ENCODE measurements at regions not wholly inside any gene's neighbourhood (a gene's known extent, or its start where the extent isn't known, plus 50 kb on each side); places are given as distances from the start of the nearest gene placed in this dataset.

DNA sequence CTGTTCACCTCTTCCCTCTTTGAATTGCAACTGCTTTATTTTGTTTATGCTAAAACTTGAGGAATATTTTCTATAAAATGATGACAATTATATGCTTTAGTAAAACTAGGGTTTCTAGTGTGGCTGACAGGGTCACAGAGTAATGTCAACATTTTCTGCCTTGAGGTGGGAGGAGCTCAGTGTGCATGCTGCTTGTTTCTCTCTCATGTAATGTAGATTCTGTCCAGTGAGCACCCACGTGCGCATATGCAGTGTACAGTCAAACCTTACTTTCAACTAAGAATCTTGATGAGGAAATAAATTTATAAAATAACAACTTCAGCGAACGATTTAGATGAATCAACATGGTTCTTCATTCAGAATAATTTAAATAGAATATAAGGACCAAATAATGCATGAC, 603.9 kb downstream of the PCDH17 start:
- Histone ChIP-seq H3K27ac (ENCODE audit: low read depth in 1 of 2, low read length in 1 of 2) (no peak overlapping the region), H3K4me1 (ENCODE audit: control insufficient read depth in 2 of 2, insufficient read depth in 2 of 2, low read length in 2 of 2) (no peaks in the 10 kb centered on the region), H3K4me3 (ENCODE audit: low read length in 2 of 2) (no peak overlapping the region), H3K9me3 (ENCODE audit: control insufficient read depth in 2 of 2, insufficient read depth in 1 of 2, low read length in 1 of 2) (no peaks in the 10 kb centered on the region), H3K27me3 (ENCODE audit: control insufficient read depth in 2 of 2, insufficient read depth in 1 of 2, low read length in 1 of 2) (no peaks in the 10 kb centered on the region), H3K36me3 (ENCODE audit: control insufficient read depth in 2 of 2, insufficient read depth in 2 of 2, low read length in 1 of 2) (no peaks in the 10 kb centered on the region)
- 94% methylated on average over 4 of the region's 4 CpGs for WGBS
- DNase-seq (ENCODE audit: low read depth in 6 of 9, low spot score in 9 of 9) = no peak

DNA sequence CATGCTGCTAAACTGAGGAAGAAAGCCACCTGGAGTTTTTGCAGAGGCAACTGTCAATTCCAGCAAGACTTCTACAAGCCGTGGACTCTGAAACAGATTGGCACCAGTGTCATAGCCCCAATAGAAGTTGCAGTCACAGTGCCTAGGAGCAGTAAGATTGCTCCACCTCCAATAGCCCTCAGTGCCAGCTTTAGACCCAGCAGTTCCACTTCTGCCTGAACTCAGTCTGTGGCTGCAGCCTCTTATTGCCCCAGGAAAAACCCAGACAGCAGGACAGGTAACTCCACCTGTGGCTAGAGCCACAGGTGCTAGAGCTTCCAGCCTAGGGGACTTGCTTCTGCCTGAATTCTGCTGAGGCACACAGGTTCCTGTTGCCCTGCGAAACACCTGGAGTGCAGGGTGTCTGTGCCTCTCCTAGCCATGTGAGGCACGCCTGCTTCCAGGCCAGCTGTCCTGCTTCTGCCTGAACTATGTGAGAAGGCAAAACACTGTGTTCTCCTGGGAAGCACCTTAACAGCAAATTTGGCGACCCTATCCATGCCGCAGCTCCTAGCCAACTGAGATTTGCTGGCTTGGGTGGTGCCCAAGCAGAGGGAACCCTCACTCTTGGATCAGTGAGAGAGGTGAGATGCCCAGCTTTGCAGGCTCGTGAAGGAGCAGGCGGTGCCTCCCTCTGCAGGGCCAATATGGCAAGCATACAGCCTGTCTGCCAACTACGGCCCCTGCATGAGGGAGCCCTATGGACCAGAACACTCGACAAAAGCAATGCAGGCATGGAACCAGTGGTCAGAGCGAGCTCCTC, 607.6 kb downstream of the PCDH17 start:
- H3K4me3 ChIP-seq (ENCODE audit: low read length in 2 of 2) = no peak overlapping the region
- H3K27ac ChIP-seq (ENCODE audit: low read depth in 1 of 2, low read length in 1 of 2) = no peak overlapping the region
- no peak for DNase-seq (ENCODE audit: low read depth in 6 of 9, low spot score in 9 of 9)
- no peaks in the 10 kb centered on the region for H3K36me3 ChIP-seq (ENCODE audit: control insufficient read depth in 2 of 2, insufficient read depth in 2 of 2, low read length in 1 of 2)
- WGBS = 94% methylated on average over 10 of the region's 10 CpGs
- H3K4me1 ChIP-seq (ENCODE audit: control insufficient read depth in 2 of 2, insufficient read depth in 2 of 2, low read length in 2 of 2) = no peaks in the 10 kb centered on the region
- no peaks in the 10 kb centered on the region for H3K27me3 ChIP-seq (ENCODE audit: control insufficient read depth in 2 of 2, insufficient read depth in 1 of 2, low read length in 1 of 2)
- H3K9me3 ChIP-seq (ENCODE audit: control insufficient read depth in 2 of 2, insufficient read depth in 1 of 2, low read length in 1 of 2) = no peaks in the 10 kb centered on the region

DNA sequence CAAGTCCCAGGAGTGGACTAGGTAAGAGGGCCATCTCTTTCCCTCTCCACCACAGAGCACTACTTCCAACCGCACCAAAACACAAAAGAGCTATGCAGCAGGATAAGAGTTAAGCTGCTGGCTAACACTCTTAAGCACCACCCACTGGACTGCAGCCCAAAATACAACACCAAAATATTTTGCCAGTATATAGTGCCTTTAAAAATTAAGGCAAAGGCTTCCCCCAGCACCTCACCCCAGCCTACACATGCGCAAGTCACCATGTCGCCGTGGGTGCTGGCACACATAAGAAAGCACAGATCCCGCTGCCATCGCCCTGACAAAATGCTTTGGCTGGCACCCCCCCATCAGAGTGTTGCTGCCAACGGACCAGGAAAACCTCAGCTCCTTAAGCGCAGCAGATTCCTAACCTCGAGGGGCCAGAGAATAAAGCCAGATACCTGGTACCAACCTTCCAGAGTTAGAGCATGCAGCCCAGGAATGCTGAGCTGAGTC, 608.3 kb downstream of the PCDH17 start:
- 92% methylated on average over 9 of the region's 9 CpGs for WGBS
- Histone ChIP-seq H3K36me3 (ENCODE audit: control insufficient read depth in 2 of 2, insufficient read depth in 2 of 2, low read length in 1 of 2) (no peaks in the 10 kb centered on the region), H3K27ac (ENCODE audit: low read depth in 1 of 2, low read length in 1 of 2) (no peak overlapping the region)

DNA sequence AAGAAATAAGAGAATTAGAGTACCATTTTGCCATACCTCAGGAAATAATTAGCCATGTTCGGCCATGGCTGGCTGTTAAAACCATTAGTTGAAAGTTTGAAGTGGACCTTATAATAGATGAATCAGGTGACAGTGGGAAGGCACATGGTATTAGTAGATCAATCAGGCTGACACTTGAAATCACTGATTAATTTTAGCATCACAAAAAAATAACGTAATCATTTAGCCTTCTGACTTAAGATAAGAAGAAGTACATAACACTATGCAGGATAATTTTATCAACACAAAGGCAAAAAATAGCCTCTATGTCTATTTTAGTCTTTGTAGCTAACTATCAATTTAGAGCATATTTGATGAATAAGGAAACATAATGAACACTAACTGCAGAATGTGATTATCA, 615.5 kb downstream of the PCDH17 start:
- Histone ChIP-seq H3K4me1 (ENCODE audit: control insufficient read depth in 2 of 2, insufficient read depth in 2 of 2, low read length in 2 of 2) (no peaks in the 10 kb centered on the region), H3K27me3 (ENCODE audit: control insufficient read depth in 2 of 2, insufficient read depth in 1 of 2, low read length in 1 of 2) (no peaks in the 10 kb centered on the region), H3K27ac (ENCODE audit: low read depth in 1 of 2, low read length in 1 of 2) (no peak overlapping the region), H3K9me3 (ENCODE audit: control insufficient read depth in 2 of 2, insufficient read depth in 1 of 2, low read length in 1 of 2) (no peaks in the 10 kb centered on the region), H3K36me3 (ENCODE audit: control insufficient read depth in 2 of 2, insufficient read depth in 2 of 2, low read length in 1 of 2) (no peaks in the 10 kb centered on the region), H3K4me3 (ENCODE audit: low read length in 2 of 2) (no peak overlapping the region)
- 94% methylated on average over 2 of the region's 2 CpGs for WGBS
- DNase-seq (ENCODE audit: low read depth in 6 of 9, low spot score in 9 of 9) = no peak

More for the DNA sequence above, 608.3 kb downstream of the PCDH17 start:
- no peaks in the 10 kb centered on the region for H3K9me3 ChIP-seq (ENCODE audit: control insufficient read depth in 2 of 2, insufficient read depth in 1 of 2, low read length in 1 of 2)
- H3K4me3 ChIP-seq (ENCODE audit: low read length in 2 of 2) = no peak overlapping the region
- DNase-seq (ENCODE audit: low read depth in 6 of 9, low spot score in 9 of 9) = no peak
- no peaks in the 10 kb centered on the region for H3K27me3 ChIP-seq (ENCODE audit: control insufficient read depth in 2 of 2, insufficient read depth in 1 of 2, low read length in 1 of 2)
- no peaks in the 10 kb centered on the region for H3K4me1 ChIP-seq (ENCODE audit: control insufficient read depth in 2 of 2, insufficient read depth in 2 of 2, low read length in 2 of 2)

DNA sequence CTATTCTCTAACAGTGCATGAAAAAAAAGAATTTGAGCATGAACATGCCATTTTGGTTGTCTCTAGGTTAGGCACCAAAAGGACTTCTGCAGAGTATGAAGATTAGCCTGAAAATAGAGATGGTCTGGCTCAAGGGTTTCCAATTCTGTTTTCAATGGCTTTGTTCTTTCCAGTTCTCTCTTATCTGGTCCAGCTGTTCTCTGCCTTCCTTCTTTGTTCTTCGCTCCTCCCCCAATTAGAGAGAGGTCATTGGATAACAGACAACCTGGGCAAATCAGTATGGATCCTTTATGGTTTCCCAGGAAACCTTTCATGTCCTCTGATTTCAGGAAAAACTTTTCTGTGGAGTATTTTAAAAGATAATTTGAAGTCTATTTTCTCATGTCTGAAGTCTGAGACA, 623.4 kb downstream of the PCDH17 start:
- H3K9me3 ChIP-seq (ENCODE audit: control insufficient read depth in 2 of 2, insufficient read depth in 1 of 2, low read length in 1 of 2) = no peaks in the 10 kb centered on the region
- H3K4me3 ChIP-seq (ENCODE audit: low read length in 2 of 2) = no peak overlapping the region
- WGBS = 84% methylated on average over 1 of the region's 1 CpG
- no peaks in the 10 kb centered on the region for H3K36me3 ChIP-seq (ENCODE audit: control insufficient read depth in 2 of 2, insufficient read depth in 2 of 2, low read length in 1 of 2)
- no peak overlapping the region for H3K27ac ChIP-seq (ENCODE audit: low read depth in 1 of 2, low read length in 1 of 2)
- no peaks in the 10 kb centered on the region for H3K4me1 ChIP-seq (ENCODE audit: control insufficient read depth in 2 of 2, insufficient read depth in 2 of 2, low read length in 2 of 2)
- no peaks in the 10 kb centered on the region for H3K27me3 ChIP-seq (ENCODE audit: control insufficient read depth in 2 of 2, insufficient read depth in 1 of 2, low read length in 1 of 2)
- no peak for DNase-seq (ENCODE audit: low read depth in 6 of 9, low spot score in 9 of 9)

DNA sequence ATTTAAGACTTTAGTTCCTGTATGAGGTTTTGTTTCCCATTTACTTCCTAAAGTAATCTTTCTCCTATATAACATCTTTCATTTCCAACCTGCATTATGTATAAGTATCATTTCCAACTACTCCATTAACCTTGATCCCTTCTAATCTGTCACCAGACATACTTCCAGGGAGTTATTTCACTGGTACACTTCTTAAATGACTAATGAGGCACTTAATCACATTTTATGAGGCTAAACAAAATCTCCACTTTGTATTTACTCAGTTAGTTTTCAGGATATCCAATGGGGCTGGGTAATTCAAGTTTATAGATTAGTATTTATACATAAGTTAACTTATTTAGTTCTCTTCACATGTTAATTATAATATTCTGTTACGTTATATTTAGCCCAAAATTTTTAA, 634.7 kb downstream of the PCDH17 start:
- 87% methylated on average over 1 of the region's 1 CpG for WGBS
- Histone ChIP-seq H3K4me3 (ENCODE audit: low read length in 2 of 2) (no peak overlapping the region), H3K27ac (ENCODE audit: low read depth in 1 of 2, low read length in 1 of 2) (no peak overlapping the region), H3K36me3 (ENCODE audit: control insufficient read depth in 2 of 2, insufficient read depth in 2 of 2, low read length in 1 of 2) (no peaks in the 10 kb centered on the region), H3K4me1 (ENCODE audit: control insufficient read depth in 2 of 2, insufficient read depth in 2 of 2, low read length in 2 of 2) (no peaks in the 10 kb centered on the region), H3K27me3 (ENCODE audit: control insufficient read depth in 2 of 2, insufficient read depth in 1 of 2, low read length in 1 of 2) (no peaks in the 10 kb centered on the region), H3K9me3 (ENCODE audit: control insufficient read depth in 2 of 2, insufficient read depth in 1 of 2, low read length in 1 of 2) (no peaks in the 10 kb centered on the region)
- DNase-seq (ENCODE audit: low read depth in 6 of 9, low spot score in 9 of 9) = no peak

DNA sequence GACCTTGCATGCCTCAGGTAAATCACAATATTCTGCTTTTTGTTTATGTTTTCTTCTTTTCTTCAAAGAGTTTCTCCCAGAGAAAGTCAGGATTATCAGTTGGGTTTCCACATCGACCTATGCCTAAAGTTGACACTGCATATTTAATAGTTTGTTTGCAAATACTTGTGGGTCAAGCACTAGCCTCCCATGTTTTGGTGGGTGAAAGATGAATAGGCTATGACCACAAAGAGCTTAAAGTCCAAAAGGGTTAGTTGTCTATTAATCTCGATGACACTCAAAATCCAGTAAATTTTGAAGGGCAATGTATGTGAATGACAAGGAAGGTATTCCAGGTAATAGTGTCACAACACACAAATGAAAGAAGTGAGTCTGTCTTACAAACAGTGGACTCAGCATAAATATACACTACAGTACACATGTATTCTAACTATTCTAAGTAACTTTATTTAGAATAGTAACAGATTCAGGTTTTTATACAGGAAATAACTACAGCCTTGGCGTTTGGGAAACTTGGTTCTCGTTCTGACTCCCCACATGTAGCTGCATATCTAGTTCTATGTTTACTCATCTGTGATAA, 667.1 kb downstream of the PCDH17 start:
- WGBS = 94% methylated on average over 4 of the region's 4 CpGs
- no peaks in the 10 kb centered on the region for H3K9me3 ChIP-seq (ENCODE audit: control insufficient read depth in 2 of 2, insufficient read depth in 1 of 2, low read length in 1 of 2)
- no peak for DNase-seq (ENCODE audit: low read depth in 6 of 9, low spot score in 9 of 9)
- H3K4me3 ChIP-seq (ENCODE audit: low read length in 2 of 2) = no peak overlapping the region
- H3K4me1 ChIP-seq (ENCODE audit: control insufficient read depth in 2 of 2, insufficient read depth in 2 of 2, low read length in 2 of 2) = no peaks in the 10 kb centered on the region
- H3K27me3 ChIP-seq (ENCODE audit: control insufficient read depth in 2 of 2, insufficient read depth in 1 of 2, low read length in 1 of 2) = no peaks in the 10 kb centered on the region
- H3K27ac ChIP-seq (ENCODE audit: low read depth in 1 of 2, low read length in 1 of 2) = no peak overlapping the region
- H3K36me3 ChIP-seq (ENCODE audit: control insufficient read depth in 2 of 2, insufficient read depth in 2 of 2, low read length in 1 of 2) = no peaks in the 10 kb centered on the region

DNA sequence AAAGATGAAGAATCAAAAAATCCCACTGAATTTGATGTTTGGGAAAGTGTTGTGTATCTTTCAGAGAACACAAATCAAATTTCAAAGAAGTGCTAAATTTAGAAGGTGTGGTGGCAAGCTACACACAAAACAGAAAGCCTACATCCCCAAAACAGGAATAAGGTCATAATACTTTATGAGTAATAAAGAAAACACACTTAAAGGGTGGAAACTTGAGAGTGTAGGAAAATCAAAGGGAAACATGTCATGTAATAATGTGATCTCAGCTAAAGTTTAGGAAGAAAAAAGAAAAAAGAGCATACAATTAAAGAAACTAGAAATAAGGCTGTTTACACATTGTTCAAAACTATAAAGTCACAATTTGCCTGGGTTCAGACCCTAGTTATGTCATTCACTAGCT, 668.7 kb downstream of the PCDH17 start:
- Histone ChIP-seq H3K36me3 (ENCODE audit: control insufficient read depth in 2 of 2, insufficient read depth in 2 of 2, low read length in 1 of 2) (no peaks in the 10 kb centered on the region), H3K27me3 (ENCODE audit: control insufficient read depth in 2 of 2, insufficient read depth in 1 of 2, low read length in 1 of 2) (no peaks in the 10 kb centered on the region), H3K4me3 (ENCODE audit: low read length in 2 of 2) (no peak overlapping the region), H3K9me3 (ENCODE audit: control insufficient read depth in 2 of 2, insufficient read depth in 1 of 2, low read length in 1 of 2) (no peaks in the 10 kb centered on the region), H3K27ac (ENCODE audit: low read depth in 1 of 2, low read length in 1 of 2) (no peak overlapping the region), H3K4me1 (ENCODE audit: control insufficient read depth in 2 of 2, insufficient read depth in 2 of 2, low read length in 2 of 2) (no peaks in the 10 kb centered on the region)
- DNase-seq (ENCODE audit: low read depth in 6 of 9, low spot score in 9 of 9) = no peak

DNA sequence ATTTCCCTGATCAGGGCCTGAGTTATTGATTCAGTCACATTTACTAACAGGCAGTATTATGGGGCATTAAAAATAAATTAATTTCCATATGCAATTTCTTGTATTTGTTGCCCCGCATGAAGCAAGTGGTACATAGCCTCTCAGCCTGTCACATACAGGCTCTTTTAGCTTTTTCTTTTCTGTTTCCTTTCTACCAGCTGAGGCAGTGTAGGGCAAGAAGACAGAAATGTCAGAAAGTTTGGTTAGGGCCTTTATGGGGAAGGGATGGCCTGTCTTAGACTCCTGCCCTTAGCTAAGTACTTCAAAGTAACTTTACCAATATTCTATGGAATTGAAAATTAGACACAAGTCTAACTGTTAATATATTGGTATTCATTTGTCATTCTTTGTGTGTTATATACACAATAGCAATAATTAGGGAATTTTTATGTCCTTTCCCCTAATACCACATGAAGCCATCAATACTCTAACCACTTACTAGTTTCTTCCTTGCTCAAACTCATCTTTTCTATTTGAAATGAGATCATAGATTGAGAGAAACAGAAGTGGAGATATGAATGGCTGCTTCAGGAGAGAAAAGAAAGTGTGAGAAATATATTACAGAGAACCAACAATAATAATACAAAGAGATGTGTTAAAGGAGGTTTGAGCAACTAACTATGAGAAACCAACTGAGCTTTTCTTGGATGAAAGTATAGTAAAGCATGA, 669.6 kb downstream of the PCDH17 start:
- no peak for DNase-seq (ENCODE audit: low read depth in 6 of 9, low spot score in 9 of 9)
- Histone ChIP-seq H3K4me1 (ENCODE audit: control insufficient read depth in 2 of 2, insufficient read depth in 2 of 2, low read length in 2 of 2) (no peaks in the 10 kb centered on the region), H3K36me3 (ENCODE audit: control insufficient read depth in 2 of 2, insufficient read depth in 2 of 2, low read length in 1 of 2) (no peaks in the 10 kb centered on the region), H3K27ac (ENCODE audit: low read depth in 1 of 2, low read length in 1 of 2) (no peak overlapping the region), H3K4me3 (ENCODE audit: low read length in 2 of 2) (no peak overlapping the region), H3K9me3 (ENCODE audit: control insufficient read depth in 2 of 2, insufficient read depth in 1 of 2, low read length in 1 of 2) (no peaks in the 10 kb centered on the region), H3K27me3 (ENCODE audit: control insufficient read depth in 2 of 2, insufficient read depth in 1 of 2, low read length in 1 of 2) (no peaks in the 10 kb centered on the region)
- 95% methylated on average over 1 of the region's 1 CpG for WGBS

All from thymus (tissue), 11 donors.